Right lobe of liver (tissue), 6 donors: ENCODE measurements at regions not wholly inside any gene's neighbourhood (a gene's known extent, or its start where the extent isn't known, plus 50 kb on each side); places are given as distances from the start of the nearest gene placed in this dataset.

Source experiments
- ATAC-seq, 4 donors: fragments of 200-7000 bp; cut with Tn5 transposase; one replicate each; pipeline ENCODE4 v1.9.1; 2020; ENCODE audit warnings: mild to moderate bottlenecking in 4 of 4, moderate library complexity in 4 of 4
- DNase-seq, 3 donors: peaks; one replicate each; pipeline ENCODE4 v3.0.0-alpha.2; 2020
- H3K27ac ChIP-seq, 3 donors: fragments of 200-600 bp; one replicate each; pipeline ENCODE4 v1.8.0; 2022
- H3K27me3 ChIP-seq, 2 donors: fragments of 200-600 bp; one replicate each; pipeline ENCODE4 v1.8.0; 2022
- H3K36me3 ChIP-seq, 4 donors: fragments of 200-600 bp; sonication (generic) in 1 of 4; one replicate each; pipeline versions ENCODE4 v1.5.1 to v1.8.0; 2017 to 2022; ENCODE audit warnings: control low read depth in 1 of 4
- H3K4me1 ChIP-seq, 4 donors: fragments of 200-600 bp; sonication (generic) in 1 of 4; one replicate each; pipeline versions ENCODE4 v1.5.1 to v1.8.0; 2017 to 2022; ENCODE audit warnings: control low read depth in 1 of 4
- H3K4me3 ChIP-seq, 3 donors: fragments of 200-600 bp; one replicate each; pipeline ENCODE4 v1.8.0; 2022
- H3K9me3 ChIP-seq, 4 donors: fragments of 200-600 bp; sonication (generic) in 1 of 4; one replicate each; pipeline versions ENCODE4 v1.5.1 to v1.8.0; 2017 to 2022; ENCODE audit warnings: control low read depth in 1 of 4
- CTCF ChIP-seq, 4 donors: fragments of 200-600 bp in 3 of 4; fragments of 450-650 bp in 1 of 4; IDR thresholded peaks; one replicate each; pipeline versions ENCODE4 v1.5.1 to v1.8.0; 2016 to 2022; ENCODE audit warnings: antibody characterized with exemption in 4 of 4, mild to moderate bottlenecking in 2 of 4
- POLR2A ChIP-seq: fragments of 450-650 bp; IDR thresholded peaks from one replicate; pipeline ENCODE4 v1.6.1; 2017; ENCODE audit warnings: antibody characterized with exemption, mild to moderate bottlenecking
- WGBS: methylation state at CpG from one replicate; pipeline ENCODE4 v1.1.6; 2018; ENCODE audit warnings: low coverage, low lambda C conversion rate; ENCODE audit not compliant: insufficient coverage; ENCODE audit errors: missing lambda C conversion rate; 5-methylcytosine and 5-hydroxymethylcytosine counted together
- intact Hi-C, 2 donors: fragments of 100-400 bp; cut with DNase I; formaldehyde crosslinking; loops; one replicate each; pipeline versions ENCODE4 v1.11.2 to v1.14.1; 2022
- donor health status: DM: no; HTN: yes; CAD: no.
- donor health status: DM: no; HTN: no; CAD: no.
- donor health status: DM: no; HTN: no; CAD: no.
- donor health status: DM: no; HTN: yes; CAD: no.
- donor health status: DM: no; HTN: yes; CAD: no.

GRCh38 chr7:41889040-41889439, 186.2 kb upstream of the INHBA start:
- Histone ChIP-seq H3K9me3 (no peaks in the 10 kb centered on the region), H3K4me3 (no peak overlapping the region), H3K36me3 (no peaks in the 10 kb centered on the region), H3K27me3 (no peaks in the 10 kb centered on the region), H3K4me1 (no peaks in the 10 kb centered on the region), H3K27ac (no peak overlapping the region)
- ATAC-seq = no peak
- intact Hi-C loops = no loop called here
- no peak for DNase-seq
- TF ChIP-seq CTCF (IDR thresholded peaks at IDR 0.05) = no peak
- 48% methylated on average over 4 of the region's 5 CpGs for WGBS

GRCh38 chr7:41887416-41887815, 184.5 kb upstream of the INHBA start:
- Histone ChIP-seq H3K27me3 (no peaks in the 10 kb centered on the region), H3K27ac (no peak overlapping the region), H3K36me3 (no peaks in the 10 kb centered on the region), H3K9me3 (no peaks in the 10 kb centered on the region), H3K4me3 (no peak overlapping the region), H3K4me1 (no peaks in the 10 kb centered on the region)
- TF ChIP-seq POLR2A (no peak), CTCF (IDR thresholded peaks at IDR 0.05) (no peak)
- ATAC-seq (no peak), DNase-seq (no peak)
- intact Hi-C loops = no loop called here
- 30% methylated on average over 4 of the region's 4 CpGs for WGBS

- Histone ChIP-seq H3K4me3 (no peak overlapping the region), H3K9me3 (no peaks in the 10 kb centered on the region), H3K4me1 (no peaks in the 10 kb centered on the region), H3K27me3 (no peaks in the 10 kb centered on the region), H3K36me3 (no peaks in the 10 kb centered on the region), H3K27ac (no peak overlapping the region)
- WGBS = 25% methylated on average over 2 of the region's 5 CpGs
- no peak for ATAC-seq
- intact Hi-C loops = no loop called here
- TF ChIP-seq POLR2A = no peak
- TF ChIP-seq CTCF (IDR thresholded peaks at IDR 0.05) = no peak
- peak in 1 of 3 donors; percentile 23 for DNase-seq
Observed at GRCh38 chr7:41886901-41887311, 184.0 kb upstream of the INHBA start.

GRCh38 chr7:41886262-41886900, 183.5 kb upstream of the INHBA start:
- ATAC-seq (peak in 1 of 4 donors; percentile 22), DNase-seq (no peak)
- WGBS = 40% methylated on average over 6 of the region's 6 CpGs
- Histone ChIP-seq H3K9me3 (no peaks in the 10 kb centered on the region), H3K4me1 (no peaks in the 10 kb centered on the region), H3K4me3 (no peak overlapping the region), H3K36me3 (no peaks in the 10 kb centered on the region), H3K27me3 (no peaks in the 10 kb centered on the region), H3K27ac (no peak overlapping the region)
- TF ChIP-seq CTCF (IDR thresholded peaks at IDR 0.05) (no peak), POLR2A (no peak)
- intact Hi-C loops = no loop called here

- no peak for ATAC-seq
- Histone ChIP-seq H3K36me3 (no peaks in the 10 kb centered on the region), H3K27me3 (no peaks in the 10 kb centered on the region), H3K9me3 (no peaks in the 10 kb centered on the region), H3K4me3 (no peak overlapping the region), H3K4me1 (no peaks in the 10 kb centered on the region), H3K27ac (no peak overlapping the region)
- TF ChIP-seq POLR2A = no peak
- DNase-seq = no peak
- WGBS = 30% methylated on average over 6 of the region's 6 CpGs
- intact Hi-C loops = no loop called here
Observed at GRCh38 chr7:41885748-41886147, 182.9 kb upstream of the INHBA start.
